HEK293T (cell line): ENCODE measurements at regions not wholly inside any gene's neighbourhood (a gene's known extent, or its start where the extent isn't known, plus 50 kb on each side); places are given as distances from the start of the nearest gene placed in this dataset.

Source experiments
- CTCF ChIA-PET: fragments of 350-600 bp; formaldehyde crosslinking; extraction: SDS; loops from one replicate; lab custom pipeline; 2021; ENCODE audit warnings: antibody characterized with exemption, inconsistent platforms; lab: Yijun Ruan, JAX
- POLR2A ChIA-PET: fragments of 350-600 bp; formaldehyde crosslinking; extraction: SDS; loops from one replicate; lab custom pipeline; 2020; ENCODE audit warnings: antibody characterized with exemption, inconsistent platforms; lab: Yijun Ruan, JAX
- DNase-seq: peaks from one replicate; pipeline ENCODE4 v3.0.0; 2012; ENCODE audit warnings: mixed read lengths; ENCODE audit errors: extremely low spot score
- ARNT ChIP-seq: fragments of 450-650 bp; IDR thresholded peaks from 2 replicates; pipeline ENCODE4 v1.6.1; 2017; ENCODE audit warnings: mild to moderate bottlenecking
- BHLHE40 ChIP-seq: fragments of 450-650 bp; IDR thresholded peaks from 2 replicates; pipeline ENCODE4 v1.6.1; 2016; ENCODE audit warnings: mild to moderate bottlenecking, moderate library complexity, borderline replicate concordance
- CTBP1 ChIP-seq: fragments of 450-650 bp; IDR thresholded peaks from 2 replicates; pipeline ENCODE4 v1.6.1; 2016; ENCODE audit warnings: borderline replicate concordance
- ELF4 ChIP-seq: fragments of 450-650 bp; IDR thresholded peaks from 2 replicates; pipeline ENCODE4 v1.6.1; 2017; ENCODE audit warnings: antibody characterized with exemption
- FOXA1 ChIP-seq: fragments of 450-650 bp; IDR thresholded peaks from 2 replicates; pipeline ENCODE4 v1.6.1; 2016; ENCODE audit warnings: mild to moderate bottlenecking
- FOXK2 ChIP-seq: fragments of 450-650 bp; IDR thresholded peaks from 2 replicates; pipeline ENCODE4 v1.6.1; 2016; ENCODE audit warnings: mild to moderate bottlenecking
- FOXM1 ChIP-seq: fragments of 450-650 bp; IDR thresholded peaks from 2 replicates; pipeline ENCODE4 v1.6.1; 2017; ENCODE audit warnings: mild to moderate bottlenecking, borderline replicate concordance
- HDGF ChIP-seq: fragments of 450-650 bp; IDR thresholded peaks from 2 replicates; pipeline ENCODE4 v1.6.1; 2017; ENCODE audit warnings: antibody characterized with exemption, borderline replicate concordance
- L3MBTL2 ChIP-seq: fragments of 450-650 bp; conservative IDR thresholded peaks from 2 replicates; pipeline ENCODE4 v1.6.1; 2016; ENCODE audit warnings: mild to moderate bottlenecking
- LEF1 ChIP-seq: fragments of 450-650 bp; IDR thresholded peaks from 2 replicates; pipeline ENCODE4 v1.6.1; 2017; ENCODE audit warnings: mild to moderate bottlenecking, borderline replicate concordance
- NFRKB ChIP-seq: fragments of 450-650 bp; IDR thresholded peaks from 2 replicates; pipeline ENCODE4 v1.6.1; 2016; ENCODE audit warnings: mild to moderate bottlenecking, moderate library complexity
- SP1 ChIP-seq: fragments of 450-650 bp; IDR thresholded peaks from 2 replicates; pipeline ENCODE4 v1.6.1; 2017
- SUZ12 ChIP-seq: fragments of 450-650 bp; IDR thresholded peaks from 2 replicates; pipeline ENCODE4 v1.6.1; 2016; ENCODE audit warnings: mild to moderate bottlenecking
- TARDBP ChIP-seq: fragments of 450-650 bp; IDR thresholded peaks from 2 replicates; pipeline ENCODE4 v1.6.1; 2016
- ZNF384 ChIP-seq: fragments of 450-650 bp; IDR thresholded peaks from 2 replicates; pipeline ENCODE4 v1.6.1; 2016
- TF ChIP-seq, protein P1 (sequence below): fragments of 450-650 bp; IDR thresholded peaks from 2 replicates; pipeline ENCODE4 v1.6.1; 2016

DNA sequence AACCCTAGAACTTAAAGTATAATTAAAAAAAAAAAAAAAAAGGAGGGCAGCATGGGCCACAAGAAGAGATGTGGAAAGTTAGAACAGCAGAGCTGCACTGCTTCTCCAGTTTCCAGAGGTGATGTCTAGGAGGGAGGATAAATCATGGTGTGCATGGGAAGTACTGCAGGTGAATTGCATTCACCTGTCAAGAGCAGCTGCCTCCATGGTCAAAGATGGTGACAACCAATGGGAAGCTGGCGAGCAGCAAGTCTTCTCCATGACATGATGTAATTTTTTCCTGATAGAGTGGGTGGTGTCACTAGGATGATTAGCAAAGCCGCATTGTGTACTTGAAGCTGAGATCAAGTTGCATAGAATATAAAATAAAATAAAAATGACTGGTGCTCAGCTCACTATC is 95.6 kb upstream of the HS3ST4 start:
- POLR2A ChIA-PET = no interaction called here
- TF ChIP-seq TARDBP (no peak), FOXA1 (no peak), ZNF384 (no peak), CTBP1 (no peak), NFRKB (no peak), SUZ12 (no peak), HDGF (no peak), BHLHE40 (no peak)
- TF ChIP-seq, protein P1, sequence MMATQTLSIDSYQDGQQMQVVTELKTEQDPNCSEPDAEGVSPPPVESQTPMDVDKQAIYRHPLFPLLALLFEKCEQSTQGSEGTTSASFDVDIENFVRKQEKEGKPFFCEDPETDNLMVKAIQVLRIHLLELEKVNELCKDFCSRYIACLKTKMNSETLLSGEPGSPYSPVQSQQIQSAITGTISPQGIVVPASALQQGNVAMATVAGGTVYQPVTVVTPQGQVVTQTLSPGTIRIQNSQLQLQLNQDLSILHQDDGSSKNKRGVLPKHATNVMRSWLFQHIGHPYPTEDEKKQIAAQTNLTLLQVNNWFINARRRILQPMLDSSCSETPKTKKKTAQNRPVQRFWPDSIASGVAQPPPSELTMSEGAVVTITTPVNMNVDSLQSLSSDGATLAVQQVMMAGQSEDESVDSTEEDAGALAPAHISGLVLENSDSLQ = no peak
- CTCF ChIA-PET = no interaction called here
- DNase-seq = no peak

- TF ChIP-seq HDGF = no peak
- TF ChIP-seq BHLHE40 = no peak
- no peak for TF ChIP-seq FOXM1
- TF ChIP-seq ZNF384 = no peak
- no peak for TF ChIP-seq CTBP1
- no peak for TF ChIP-seq SUZ12
- TF ChIP-seq ARNT = no peak
- no peak for TF ChIP-seq NFRKB
- no peak for TF ChIP-seq FOXA1
- TF ChIP-seq LEF1 = no peak
- TF ChIP-seq, protein P1 = no peak
- no peak for TF ChIP-seq L3MBTL2
- no peak for TF ChIP-seq FOXK2
- TF ChIP-seq SP1 = no peak
- TF ChIP-seq TARDBP = no peak
- no peak for TF ChIP-seq ELF4
- POLR2A ChIA-PET = no interaction called here
- DNase-seq = no peak
- CTCF ChIA-PET = no interaction called here
Measured at GRCh38 chr16:25593260-25593659, 98.5 kb upstream of the HS3ST4 start.

- POLR2A ChIA-PET = no interaction called here
- CTCF ChIA-PET = no interaction called here
- TF ChIP-seq ARNT (no peak), BHLHE40 (no peak), CTBP1 (no peak), SUZ12 (no peak), FOXM1 (no peak), L3MBTL2 (no peak), ZNF384 (no peak), NFRKB (no peak), FOXA1 (no peak), TARDBP (no peak), LEF1 (no peak), ELF4 (no peak), SP1 (no peak), HDGF (no peak), FOXK2 (no peak)
- TF ChIP-seq, protein P1 = no peak
- DNase-seq = no peak
Measured at GRCh38 chr16:25587783-25588182, 104.0 kb upstream of the HS3ST4 start.

DNA sequence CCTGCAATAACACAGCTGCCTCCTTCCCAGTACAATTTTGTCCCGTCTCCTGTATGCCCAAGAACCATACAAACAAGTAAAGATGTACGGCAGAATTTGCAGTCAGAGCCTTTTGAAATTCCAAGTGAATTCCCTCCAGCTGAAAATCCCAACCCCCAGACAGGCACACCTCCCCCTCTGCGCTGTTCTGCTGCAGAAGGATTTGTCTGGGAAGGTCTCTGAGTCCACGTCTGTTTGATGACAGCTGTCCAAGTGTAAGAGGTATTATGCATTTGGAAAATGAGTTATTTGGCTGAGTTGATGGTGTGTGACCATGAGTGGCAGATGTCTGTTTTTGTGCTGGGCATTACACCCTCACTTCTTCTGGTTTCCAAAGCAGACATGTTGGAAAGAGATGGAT is 104.9 kb upstream of the HS3ST4 start:
- no peak for DNase-seq
- POLR2A ChIA-PET = no interaction called here
- TF ChIP-seq, protein P1 = no peak
- TF ChIP-seq ELF4 = no peak
- TF ChIP-seq LEF1 = no peak
- TF ChIP-seq FOXK2 = no peak
- no peak for TF ChIP-seq SP1
- no peak for TF ChIP-seq L3MBTL2
- no peak for TF ChIP-seq FOXA1
- no peak for TF ChIP-seq NFRKB
- TF ChIP-seq BHLHE40 = no peak
- TF ChIP-seq ARNT = no peak
- TF ChIP-seq HDGF = no peak
- TF ChIP-seq SUZ12 = no peak
- TF ChIP-seq TARDBP = no peak
- TF ChIP-seq FOXM1 = no peak
- CTCF ChIA-PET = interaction anchor here (0.7 kb wide), 1 partner anchor 194 kb away, joined by 3 read pairs; no protein-coding TSS in a partner anchor

GRCh38 chr16:25585526-25585925 is 106.2 kb upstream of the HS3ST4 start:
- ChIA-PET POLR2A (no interaction called here), CTCF (no interaction called here)
- DNase-seq = no peak
- TF ChIP-seq NFRKB (no peak), BHLHE40 (no peak), TARDBP (no peak)

DNA sequence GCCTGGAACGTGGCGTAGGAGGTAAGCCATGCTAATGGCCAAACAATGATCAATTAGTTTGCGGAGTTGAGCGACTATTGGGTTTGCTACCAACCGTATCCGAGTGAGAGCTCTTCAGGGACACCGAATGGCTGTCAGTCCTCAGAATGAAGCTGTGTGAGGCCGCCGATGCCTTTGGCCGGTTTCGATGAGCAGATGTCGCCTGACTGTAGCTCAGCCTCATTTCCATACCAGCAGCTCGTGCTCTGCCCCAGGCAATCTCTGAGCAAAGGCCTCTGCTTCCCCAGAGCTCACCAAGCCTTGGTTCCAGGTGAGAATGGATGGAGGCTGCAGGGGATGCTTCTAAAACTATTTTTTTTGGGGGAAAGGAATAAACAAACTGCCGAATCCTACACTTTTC is 111.7 kb upstream of the HS3ST4 start:
- POLR2A ChIA-PET = no interaction called here
- TF ChIP-seq ZNF384 = no peak
- CTCF ChIA-PET = no interaction called here
- DNase-seq = no peak

- POLR2A ChIA-PET = no interaction called here
- CTCF ChIA-PET = no interaction called here
- TF ChIP-seq HDGF = no peak
- no peak for TF ChIP-seq TARDBP
- no peak for TF ChIP-seq L3MBTL2
- no peak for TF ChIP-seq FOXK2
- no peak for TF ChIP-seq ARNT
- TF ChIP-seq LEF1 = no peak
- no peak for DNase-seq
Measured at GRCh38 chr16:25575363-25575762, 116.4 kb upstream of the HS3ST4 start.
